H9 (cell line): ENCODE measurements at regions not wholly inside any gene's neighbourhood (a gene's known extent, or its start where the extent isn't known, plus 50 kb on each side); places are given as distances from the start of the nearest gene placed in this dataset.

ENCODE experiments used
- DNase-seq: peaks from one replicate; pipeline ENCODE4 v3.0.0-alpha.2; 2017
- H2AFZ ChIP-seq: one replicate; pipeline ENCODE4 v1.6.1; 2013; ENCODE audit warnings: mild to moderate bottlenecking, low read length, control low read depth, moderate library complexity
- H2AK5ac ChIP-seq: 2 replicates; pipeline ENCODE4 v1.6.1; 2013; ENCODE audit warnings: low read length, control low read depth, mixed read lengths; ENCODE audit not compliant: insufficient read length
- H2BK120ac ChIP-seq: one replicate; pipeline ENCODE4 v1.6.1; 2013; ENCODE audit warnings: low read depth, mild to moderate bottlenecking, low read length, control low read depth, inconsistent platforms; ENCODE audit not compliant: poor library complexity, severe bottlenecking
- H2BK12ac ChIP-seq: 2 replicates; pipeline ENCODE4 v1.6.1; 2013; ENCODE audit warnings: low read length, control low read depth, mixed read lengths, low read depth; ENCODE audit not compliant: insufficient read length
- H2BK15ac ChIP-seq: 2 replicates; pipeline ENCODE4 v1.6.1; 2013; ENCODE audit warnings: low read depth, low read length, control low read depth
- H2BK20ac ChIP-seq: one replicate; pipeline ENCODE4 v1.6.1; 2013; ENCODE audit warnings: low read depth, mild to moderate bottlenecking, low read length, control low read depth, inconsistent platforms; ENCODE audit not compliant: poor library complexity, severe bottlenecking
- H2BK5ac ChIP-seq: 2 replicates; pipeline ENCODE4 v1.6.1; 2013; ENCODE audit warnings: low read length, control low read depth, mixed read lengths; ENCODE audit not compliant: insufficient read length
- H3K14ac ChIP-seq: 2 replicates; pipeline ENCODE4 v1.6.1; 2013; ENCODE audit warnings: low read length, control low read depth; ENCODE audit not compliant: insufficient read depth
- H3K18ac ChIP-seq: 2 replicates; pipeline ENCODE4 v1.6.1; 2013; ENCODE audit warnings: low read depth, mild to moderate bottlenecking, mixed read lengths, low read length, control low read depth; ENCODE audit not compliant: insufficient read length
- H3K23ac ChIP-seq: 2 replicates; pipeline ENCODE4 v1.6.1; 2013; ENCODE audit warnings: low read length, control low read depth, mixed read lengths, low read depth; ENCODE audit not compliant: insufficient read length
- H3K23me2 ChIP-seq: 2 replicates; pipeline ENCODE4 v1.6.1; 2013; ENCODE audit warnings: low read depth, mild to moderate bottlenecking, mixed read lengths, low read length, control low read depth; ENCODE audit not compliant: insufficient read length, poor library complexity, severe bottlenecking
- H3K27ac ChIP-seq: 2 replicates; pipeline ENCODE4 v1.5.1; 2013; ENCODE audit warnings: low read length, control low read depth, mixed read lengths, low read depth; ENCODE audit not compliant: insufficient read length
- H3K27me3 ChIP-seq: 2 replicates; pipeline ENCODE4 v1.6.1; 2013; ENCODE audit warnings: low read length, control low read depth, inconsistent platforms; ENCODE audit not compliant: insufficient read depth
- H3K4ac ChIP-seq: 2 replicates; pipeline ENCODE4 v1.6.1; 2013; ENCODE audit warnings: low read depth, mild to moderate bottlenecking, control low read depth, inconsistent platforms, low read length, moderate library complexity
- H3K4me1 ChIP-seq: 2 replicates; pipeline ENCODE4 v1.6.1; 2013; ENCODE audit warnings: low read length, control low read depth, inconsistent platforms; ENCODE audit not compliant: insufficient read depth
- H3K4me2 ChIP-seq: 2 replicates; pipeline ENCODE4 v1.6.1; 2013; ENCODE audit warnings: low read length, control low read depth, mixed read lengths; ENCODE audit not compliant: insufficient read length, insufficient read depth
- H3K56ac ChIP-seq: 2 replicates; pipeline ENCODE4 v1.6.1; 2013; ENCODE audit warnings: low read depth, mild to moderate bottlenecking, mixed read lengths, low read length, control low read depth; ENCODE audit not compliant: insufficient read length
- H3K79me1 ChIP-seq: 2 replicates; pipeline ENCODE4 v1.6.1; 2013; ENCODE audit warnings: low read depth, mild to moderate bottlenecking, moderate library complexity, low read length, control low read depth, inconsistent platforms; ENCODE audit not compliant: insufficient read depth, poor library complexity, severe bottlenecking
- H3K79me2 ChIP-seq: 2 replicates; pipeline ENCODE4 v1.6.1; 2013; ENCODE audit warnings: low read length, control low read depth, inconsistent platforms; ENCODE audit not compliant: insufficient read depth
- H3K9ac ChIP-seq: 2 replicates; pipeline ENCODE4 v1.6.1; 2013; ENCODE audit warnings: low read length, control low read depth, mixed read lengths; ENCODE audit not compliant: insufficient read length; ENCODE audit errors: extremely low read depth
- H3K9me3 ChIP-seq: one replicate; pipeline ENCODE4 v1.6.1; 2013; ENCODE audit warnings: low read depth, low read length, inconsistent platforms; ENCODE audit not compliant: control insufficient read depth
- H3T11ph ChIP-seq: one replicate; pipeline ENCODE4 v1.6.1; 2013; ENCODE audit warnings: mild to moderate bottlenecking, low read length, control low read depth, inconsistent platforms
- H4K20me1 ChIP-seq: one replicate; pipeline ENCODE4 v1.6.1; 2013; ENCODE audit not compliant: control insufficient read depth, insufficient read length, insufficient read depth
- H4K5ac ChIP-seq: 2 replicates; pipeline ENCODE4 v1.6.1; 2013; ENCODE audit warnings: low read depth, mild to moderate bottlenecking, mixed read lengths, low read length, control low read depth; ENCODE audit not compliant: insufficient read length
- H4K8ac ChIP-seq: replicated peaks from 2 replicates; pipeline ENCODE4 v1.6.1; 2013; ENCODE audit warnings: low read length, control low read depth, mixed read lengths, low read depth; ENCODE audit not compliant: insufficient read length
- H4K91ac ChIP-seq: 2 replicates; pipeline ENCODE4 v1.6.1; 2013; ENCODE audit warnings: low read depth, mild to moderate bottlenecking, moderate library complexity, mixed read lengths, low read length, control low read depth; ENCODE audit not compliant: insufficient read length
- H3K27ac Mint-ChIP-seq, 3 experiments: 2 replicates in 2 of 3; 3 replicates in 1 of 3; pipeline ENCODE4 v1.8.0; 2020 to 2021; ENCODE audit warnings: mixed read lengths in 3 of 3, mild to moderate bottlenecking in 1 of 3, moderate library complexity in 1 of 3
- H3K27me3 Mint-ChIP-seq: 2 replicates; pipeline ENCODE4 v1.8.0; 2021; ENCODE audit warnings: low read depth, mild to moderate bottlenecking, moderate library complexity, mixed read lengths
- H3K36me3 Mint-ChIP-seq, 3 experiments: 2 replicates in 2 of 3; 3 replicates in 1 of 3; pipeline ENCODE4 v1.8.0; 2020 to 2021; ENCODE audit warnings: low read depth in 3 of 3, mixed read lengths in 3 of 3; ENCODE audit not compliant: insufficient read depth in 1 of 3
- H3K4me1 Mint-ChIP-seq, 2 experiments: 2 replicates each; pipeline ENCODE4 v1.8.0; 2020; ENCODE audit warnings: mixed read lengths in 2 of 2
- H3K4me3 Mint-ChIP-seq, 2 experiments: 2 replicates in 1 of 2; 3 replicates in 1 of 2; pipeline ENCODE4 v1.8.0; 2020 to 2021; ENCODE audit warnings: mild to moderate bottlenecking in 2 of 2, mixed read lengths in 2 of 2, moderate library complexity in 1 of 2
- H3K9me3 Mint-ChIP-seq, 2 experiments: 2 replicates in 1 of 2; 3 replicates in 1 of 2; pipeline ENCODE4 v1.8.0; 2020; ENCODE audit warnings: mild to moderate bottlenecking in 2 of 2, mixed read lengths in 2 of 2, moderate library complexity in 1 of 2
- CTCF ChIP-seq: fragments of 200-600 bp; sonication (generic); conservative IDR thresholded peaks from 3 replicates; pipeline ENCODE4 v1.8.0; 2021; ENCODE audit warnings: antibody characterized with exemption, mild to moderate bottlenecking
- WGBS: extraction: QIAGEN DNeasy Blood & Tissue Kit; methylation state at CpG from one replicate; pipeline ENCODE4 v1.1.7; 2013; ENCODE audit warnings: missing lambda C conversion rate, low lambda C conversion rate, mixed read lengths; ENCODE audit not compliant: insufficient read length; ENCODE audit errors: extremely low coverage; 5-methylcytosine and 5-hydroxymethylcytosine counted together

- WGBS: no CpG with 5 or more reads among the region's 4 CpGs
- peaks cover 8 to 9% of the 10 kb centered on the region in 2 experiments for H3K4me1 Mint-ChIP-seq
- no peak overlapping the region for H3K56ac ChIP-seq
- no peak overlapping the region for H3K14ac ChIP-seq
- H3K27me3 Mint-ChIP-seq: no peaks in the 10 kb centered on the region
- no peak overlapping the region for H3K4me3 Mint-ChIP-seq
- H3K23me2 ChIP-seq: no peaks in the 10 kb centered on the region
- H2BK15ac ChIP-seq: no peak overlapping the region
- H3K18ac ChIP-seq: no peak overlapping the region
- no peak overlapping the region for H3K4me2 ChIP-seq
- no peak overlapping the region for H2AFZ ChIP-seq
- H3K4me1 ChIP-seq: no peaks in the 10 kb centered on the region
- H3K9ac ChIP-seq: no peak overlapping the region
- H3K9me3 ChIP-seq: no peaks in the 10 kb centered on the region
- H3K79me1 ChIP-seq: no peaks in the 10 kb centered on the region
- no peak for DNase-seq
- no peaks in the 10 kb centered on the region for H3K27me3 ChIP-seq
- no peak overlapping the region for H3T11ph ChIP-seq
- no peak overlapping the region for H2AK5ac ChIP-seq
- H4K5ac ChIP-seq: no peak overlapping the region
- no peak overlapping the region for H4K8ac ChIP-seq
- H4K91ac ChIP-seq: no peak overlapping the region
- H3K9me3 Mint-ChIP-seq: no peaks in the 10 kb centered on the region
- H3K36me3 Mint-ChIP-seq: no peaks in the 10 kb centered on the region
- no peak overlapping the region for H3K27ac Mint-ChIP-seq
- no peak overlapping the region for H2BK20ac ChIP-seq
- no peak overlapping the region for H3K27ac ChIP-seq
- H2BK5ac ChIP-seq: no peak overlapping the region
- no peak overlapping the region for H3K23ac ChIP-seq
- no peaks in the 10 kb centered on the region for H4K20me1 ChIP-seq
- no peak overlapping the region for H3K4ac ChIP-seq
- no peak overlapping the region for H2BK12ac ChIP-seq
- no peak for TF ChIP-seq CTCF
- H2BK120ac ChIP-seq: no peak overlapping the region
- H3K79me2 ChIP-seq: no peaks in the 10 kb centered on the region
Measured at GRCh38 chr2:59654710-59655109, 898.7 kb downstream of the BCL11A start.
